NCI-H774 (cell line): ENCODE measurements at regions not wholly inside any gene's neighbourhood (a gene's known extent, or its start where the extent isn't known, plus 50 kb on each side); places are given as distances from the start of the nearest gene placed in this dataset.

Experiments used
- DNase-seq: peaks from one replicate; lab custom pipeline; 2025; lab: John Stamatoyannopoulos, UW

DNA sequence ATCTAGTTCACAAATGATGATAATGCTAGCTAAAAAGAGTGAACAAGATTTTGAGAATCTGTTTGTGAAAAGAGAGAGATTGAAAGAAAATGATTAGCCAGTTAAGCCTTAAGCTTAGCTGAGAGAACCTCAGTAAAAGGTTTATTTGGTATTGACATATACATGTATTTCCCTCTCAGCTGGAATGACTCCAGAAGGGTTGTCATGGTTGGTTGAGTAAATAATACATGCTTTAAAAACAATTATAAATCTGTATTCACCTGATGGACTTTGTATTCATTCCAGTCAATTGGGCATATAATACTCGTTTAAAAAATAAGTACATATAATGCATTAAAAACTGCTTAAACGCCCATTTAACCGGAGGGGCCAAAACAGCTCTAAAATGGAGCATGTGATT, 181.4 kb downstream of the GRB14 start:
- no peak for DNase-seq

DNA sequence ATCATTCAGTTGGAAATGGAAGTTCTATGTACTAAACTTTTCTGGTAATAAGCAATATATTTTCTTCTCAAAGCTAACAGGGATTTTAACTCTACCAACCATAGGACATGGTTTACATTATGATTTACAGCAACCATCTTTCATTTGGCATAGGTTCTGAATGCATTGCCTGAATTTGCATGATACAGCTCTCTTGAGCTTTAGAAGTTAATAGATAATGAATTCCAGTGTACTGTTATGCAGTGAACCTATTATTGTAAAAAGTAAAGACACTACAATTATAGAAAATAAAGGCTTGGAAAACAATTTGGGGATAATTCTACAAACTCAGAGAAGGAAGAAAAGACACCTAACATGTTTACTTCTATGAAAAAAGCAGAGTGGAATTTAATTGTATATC, 182.0 kb downstream of the GRB14 start:
- DNase-seq, result no peak

DNA sequence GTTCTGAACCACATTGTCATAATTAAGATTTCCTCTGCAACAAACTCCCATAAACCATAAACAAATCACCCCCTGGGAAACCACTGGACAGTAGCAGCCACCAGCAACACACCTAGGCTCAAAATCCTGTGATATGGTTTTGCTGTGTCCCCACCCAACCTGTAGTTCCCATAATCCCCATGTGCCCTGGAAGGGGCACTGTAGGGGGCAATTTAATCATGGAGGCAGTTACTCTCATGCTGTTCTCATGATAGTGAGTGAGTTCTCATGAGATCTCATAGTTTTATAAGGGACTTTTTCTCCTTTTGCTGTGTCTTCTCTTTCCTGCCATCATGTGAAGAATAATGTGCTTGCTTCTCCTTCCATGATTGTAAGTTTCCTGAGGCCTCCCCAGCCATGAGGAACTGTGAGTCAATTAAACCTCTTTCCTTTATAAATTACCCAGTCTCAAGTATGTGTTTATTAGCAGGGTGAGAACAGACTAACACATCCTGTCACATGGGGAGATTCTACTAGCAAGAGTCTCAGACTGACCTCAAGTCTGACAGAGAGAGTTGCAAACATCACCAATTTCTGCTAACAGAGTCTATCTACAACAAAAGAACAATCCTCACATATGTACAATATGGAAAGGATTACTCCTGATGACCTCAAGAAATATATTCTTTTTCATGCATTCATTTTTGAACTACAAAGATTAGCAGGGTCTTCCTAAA, 182.6 kb downstream of the GRB14 start:
- DNase-seq, result no peak

DNA sequence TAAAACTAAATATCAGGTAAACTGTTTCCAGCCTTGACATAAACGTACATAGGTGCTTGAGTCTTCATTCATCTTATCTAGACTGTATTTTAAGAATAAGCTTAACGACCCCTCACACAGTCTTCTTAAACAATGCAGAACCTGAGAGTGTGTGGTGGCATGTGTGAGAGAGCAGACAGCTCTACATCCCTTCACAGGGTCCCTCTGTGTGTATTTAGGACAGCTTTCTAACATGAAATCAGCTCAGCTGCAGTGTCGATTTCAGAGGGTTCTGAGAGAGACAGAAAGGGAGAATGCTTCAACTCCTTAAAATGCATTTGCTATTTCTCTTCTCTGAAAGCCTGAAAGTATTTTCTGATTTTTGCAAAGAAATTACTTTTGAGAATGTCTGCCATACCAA, 185.2 kb downstream of the GRB14 start:
- DNase-seq, result no peak

DNA sequence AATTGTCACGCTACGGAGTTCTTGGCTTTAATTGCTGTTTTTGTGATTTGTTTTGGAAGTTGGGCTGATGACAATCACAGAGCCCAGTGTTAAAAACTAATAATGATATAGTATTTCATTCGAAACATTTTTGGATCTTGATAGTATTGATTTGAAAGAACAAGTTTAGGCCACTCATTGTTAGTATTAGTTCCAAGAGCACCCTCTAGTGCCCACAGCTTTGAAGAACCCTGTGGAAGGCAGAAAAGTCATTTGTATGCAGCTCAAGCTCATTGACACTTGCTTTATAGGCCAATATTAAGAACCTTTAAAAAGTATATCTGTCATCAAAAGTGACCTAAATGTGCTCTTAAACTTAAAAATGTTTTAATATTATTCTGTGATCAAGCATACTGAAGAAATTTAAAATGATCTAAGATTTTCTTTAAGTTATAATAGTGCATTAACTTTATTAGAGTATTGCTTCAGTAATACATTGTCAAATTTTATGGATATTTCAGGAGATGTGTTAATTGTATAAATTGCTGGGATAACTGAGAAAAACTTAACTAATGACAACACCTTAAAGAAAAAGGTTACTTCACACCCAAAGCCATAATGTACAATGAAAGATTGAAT, 191.0 kb downstream of the GRB14 start:
- DNase-seq, result peak; percentile 53

DNA sequence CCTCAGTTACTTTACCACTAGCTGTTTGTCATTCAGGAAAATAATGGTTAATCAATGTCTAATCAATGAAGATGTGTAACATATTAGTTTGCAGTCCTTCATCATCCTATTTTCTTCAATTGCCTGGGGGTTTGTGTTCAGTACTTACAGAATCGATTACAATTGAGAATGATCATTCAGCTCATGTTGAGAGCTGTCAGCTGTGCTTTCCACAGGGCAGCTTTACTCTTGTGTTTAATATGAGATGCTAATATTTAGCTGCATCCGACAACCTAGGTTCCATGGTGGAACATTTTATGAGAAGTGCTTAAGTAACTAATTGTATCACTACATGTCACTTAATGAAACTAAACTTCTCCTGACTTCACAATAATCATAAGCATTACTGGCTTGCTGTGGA, 191.9 kb downstream of the GRB14 start:
- DNase-seq, result no peak

DNA sequence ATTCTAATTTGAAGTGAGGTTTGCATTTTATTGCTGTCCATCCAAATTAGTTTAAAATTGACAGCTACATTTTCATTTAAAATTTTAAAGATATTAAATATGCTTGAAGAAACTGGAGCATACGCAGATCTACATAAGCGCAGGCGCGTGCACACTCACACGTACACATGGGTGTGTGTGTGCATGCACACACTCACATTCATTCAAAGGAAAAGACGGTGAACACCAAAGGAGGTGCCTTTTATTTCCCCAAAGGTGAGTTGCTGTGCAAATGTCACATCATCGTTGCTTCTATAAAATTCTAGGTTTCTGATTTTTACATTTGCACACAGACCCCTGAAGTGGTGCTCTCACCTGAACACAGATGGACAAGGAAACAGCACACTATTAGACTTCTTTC, 194.2 kb downstream of the GRB14 start:
- DNase-seq, result no peak

DNA sequence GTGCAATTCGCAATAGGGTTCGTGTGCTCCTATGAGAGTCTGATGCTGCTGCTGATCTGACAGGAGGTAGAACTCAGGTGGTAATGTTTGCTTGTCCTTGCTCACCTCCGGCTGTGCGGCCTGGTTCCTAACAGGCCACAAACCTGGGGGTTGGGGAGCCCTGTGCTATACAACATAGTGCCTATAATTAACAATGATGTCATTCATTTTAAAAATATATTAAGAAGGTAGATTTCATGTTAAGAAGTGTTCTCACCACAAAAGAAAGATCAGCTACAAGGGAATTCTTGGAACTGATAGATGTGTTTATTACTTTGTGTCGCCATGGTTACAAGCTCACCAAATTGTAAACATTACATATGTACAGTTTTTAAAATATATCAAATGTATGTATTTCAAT, 200.5 kb downstream of the GRB14 start:
- no peak for DNase-seq

DNA sequence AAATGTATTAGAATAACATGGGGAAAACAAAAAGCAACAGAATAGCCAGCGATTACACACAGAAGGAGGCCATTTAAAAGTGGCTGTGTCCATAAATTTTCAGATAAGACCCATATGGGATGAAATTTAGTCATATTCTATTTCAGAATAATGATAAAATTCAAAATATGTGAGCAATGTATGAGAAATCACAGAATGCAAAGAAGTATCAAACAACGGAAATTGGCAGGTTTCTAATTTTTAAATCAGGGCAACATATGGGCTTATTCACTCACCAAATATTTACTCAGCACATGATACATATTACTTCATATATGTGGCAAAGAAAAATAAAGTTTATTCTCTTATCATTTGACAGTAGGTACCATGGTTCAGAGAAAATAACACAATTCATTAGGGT, 208.5 kb downstream of the GRB14 start:
- no peak for DNase-seq

DNA sequence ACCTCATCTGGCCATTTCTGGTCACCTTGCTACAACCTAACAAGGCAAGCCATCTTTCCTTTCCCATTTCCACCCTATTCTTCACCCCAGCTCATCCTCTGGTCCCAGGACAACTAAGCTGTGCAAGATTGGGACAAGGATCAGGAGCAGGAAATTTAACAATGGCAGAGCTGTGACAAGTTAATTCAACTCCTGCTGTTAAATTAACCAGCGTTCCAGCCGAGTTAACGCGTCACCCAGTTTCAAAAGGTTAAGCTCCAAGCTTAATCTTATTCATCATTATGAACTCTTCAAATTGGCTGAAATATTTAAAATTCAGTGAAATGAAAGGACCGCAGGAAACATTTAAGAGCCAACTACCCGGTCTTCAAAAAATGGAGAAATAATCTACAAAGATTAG, 231.9 kb downstream of the GRB14 start:
- DNase-seq, result no peak

DNA sequence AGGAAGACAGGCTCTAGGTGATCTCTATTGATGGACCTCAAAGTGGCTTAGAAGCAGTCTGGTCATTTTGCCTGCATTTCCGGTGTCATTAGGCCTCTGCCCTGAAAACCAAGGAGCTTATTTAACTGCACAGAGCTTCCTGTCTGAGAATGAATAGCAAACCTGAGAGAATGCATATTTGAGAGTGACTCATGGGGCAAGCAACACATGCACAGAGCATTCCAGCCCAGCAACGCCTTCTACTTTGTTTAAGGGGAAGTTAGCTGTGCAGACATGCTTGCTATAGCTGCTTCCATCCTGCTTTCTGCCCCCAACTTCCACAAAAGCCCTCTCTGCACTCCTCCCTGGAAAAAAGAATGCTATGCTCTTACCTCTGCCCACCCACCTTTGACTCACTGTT, 232.8 kb downstream of the GRB14 start:
- no peak for DNase-seq

DNA sequence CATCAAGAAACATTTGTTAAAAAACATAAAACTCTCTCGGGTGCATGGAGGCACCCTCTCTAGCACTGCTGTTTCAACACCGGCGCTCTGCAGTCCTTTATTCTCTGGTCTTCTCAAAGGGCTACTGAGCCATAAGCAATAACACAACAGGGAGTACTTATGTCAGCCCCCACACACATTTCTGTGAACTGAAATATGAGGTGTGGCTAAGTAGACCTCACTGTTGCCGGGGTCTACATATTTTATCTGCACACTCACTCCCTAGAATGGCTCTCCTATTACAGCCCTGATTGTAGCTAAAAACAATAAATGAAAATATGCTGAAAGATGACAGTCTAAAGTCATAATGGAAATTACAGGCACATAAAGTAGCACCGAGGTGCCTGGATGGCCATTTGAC, 235.1 kb downstream of the GRB14 start:
- no peak for DNase-seq

DNA sequence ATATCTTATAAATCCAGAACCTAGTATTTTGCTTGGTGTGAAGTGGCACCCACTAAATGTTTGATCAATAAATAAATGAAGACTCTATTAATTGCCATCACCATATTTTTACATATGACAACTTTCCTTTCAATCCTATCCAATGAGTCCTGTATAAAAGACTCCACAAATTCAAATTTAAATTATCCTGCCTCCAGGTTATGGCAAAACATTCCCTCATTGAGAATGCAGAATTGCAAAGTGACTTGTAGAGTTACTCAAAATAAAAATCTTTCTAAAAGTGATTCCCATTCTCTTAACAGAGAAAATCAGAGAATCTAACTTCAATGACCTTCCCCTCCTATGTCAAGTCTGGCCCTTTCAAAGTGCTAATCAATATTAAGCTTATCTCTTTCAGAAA, 236.8 kb downstream of the GRB14 start:
- no peak for DNase-seq

DNA sequence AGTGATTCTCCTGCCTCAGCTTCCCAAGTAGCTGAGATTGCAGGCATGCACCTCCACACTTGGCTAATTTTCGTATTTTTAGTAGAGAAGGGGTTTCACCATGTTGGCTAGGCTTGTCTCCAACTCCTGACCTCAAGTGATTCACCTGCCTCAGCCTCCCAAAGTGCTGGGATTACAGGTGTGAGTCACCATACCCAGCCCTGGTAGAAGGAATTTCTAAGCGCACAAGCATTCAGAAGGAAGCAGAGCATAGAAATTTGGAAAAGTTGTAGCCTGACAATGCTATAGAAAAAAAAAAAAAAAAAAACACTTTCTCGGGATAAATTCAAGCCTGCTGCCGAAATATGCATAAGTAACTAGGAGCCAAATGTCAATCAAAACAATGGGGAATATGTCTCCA, 249.4 kb downstream of the GRB14 start:
- no peak for DNase-seq

DNA sequence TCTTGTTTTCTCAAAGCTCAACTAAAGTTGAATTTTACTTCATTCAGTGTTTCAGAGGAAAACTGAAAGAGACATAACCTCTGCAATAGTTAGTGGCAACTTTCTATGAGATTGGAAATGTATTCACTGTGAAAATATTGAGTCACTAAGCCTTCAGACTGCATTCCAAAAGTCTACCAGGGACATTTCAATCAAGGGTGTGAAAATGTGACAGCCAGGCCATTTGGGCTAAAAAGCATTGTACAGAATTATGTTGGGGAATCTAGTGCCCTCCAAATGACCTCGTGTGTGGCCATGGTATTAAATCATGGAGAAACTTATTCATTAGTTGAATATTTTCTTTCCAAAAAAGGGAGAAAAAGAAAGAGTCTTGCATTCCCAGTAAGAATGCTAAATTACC, 251.9 kb downstream of the GRB14 start:
- DNase-seq, result no peak

DNA sequence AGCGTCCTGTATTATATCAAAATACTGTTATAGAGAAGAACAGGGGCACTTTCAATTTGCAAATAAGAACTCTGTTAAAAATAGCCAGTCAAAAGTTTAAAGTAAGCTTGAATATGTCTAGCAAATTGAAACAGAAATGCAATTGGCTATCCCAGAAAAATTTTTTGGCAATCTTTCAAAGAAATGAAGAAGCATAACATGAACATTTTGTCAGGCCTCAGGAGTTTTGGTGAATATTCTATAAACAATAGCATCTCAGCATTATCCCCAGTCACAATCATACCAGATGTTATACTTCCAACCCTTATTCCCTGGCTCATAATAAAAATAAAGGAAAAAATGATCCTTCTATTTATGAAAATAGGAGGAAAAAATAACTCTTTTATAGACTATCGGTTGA, 252.4 kb downstream of the GRB14 start:
- DNase-seq, result no peak

DNA sequence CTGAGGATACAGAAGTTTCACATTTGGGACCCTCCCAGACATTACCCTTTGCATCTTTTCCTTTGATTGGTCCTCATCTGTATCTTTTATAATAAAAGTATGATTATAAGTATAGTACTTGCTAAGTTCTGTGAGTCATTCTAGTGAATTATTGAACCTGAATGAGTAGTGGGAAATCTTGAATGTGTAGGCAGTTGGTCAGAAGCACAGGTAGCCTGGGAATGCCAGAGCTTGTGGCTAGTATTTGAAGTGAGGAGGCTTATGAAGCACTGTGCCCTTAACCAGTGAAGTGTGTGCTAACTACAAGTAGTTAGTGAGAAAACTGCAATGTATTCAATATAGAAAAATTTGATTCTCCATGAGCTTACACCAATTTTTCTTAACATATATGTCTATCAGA, 257.6 kb downstream of the GRB14 start:
- DNase-seq, result no peak

DNA sequence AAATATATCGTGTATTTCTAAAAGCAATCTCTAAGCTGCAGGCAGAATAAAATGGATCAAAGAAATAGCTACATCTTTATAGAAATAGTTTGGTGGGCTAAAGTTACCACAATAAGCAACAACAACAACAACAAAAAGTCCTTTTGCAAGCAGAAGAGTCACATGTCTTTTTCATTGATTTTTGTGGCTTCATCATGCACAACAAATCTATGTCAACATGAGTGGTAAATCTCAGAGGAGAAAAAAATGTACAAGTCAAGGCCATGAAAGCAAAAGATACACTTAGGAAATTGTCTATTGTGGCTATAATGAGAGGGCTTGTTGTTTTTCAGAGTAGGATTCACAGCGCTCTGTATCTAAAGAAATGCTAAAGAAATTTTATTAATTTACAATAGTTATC, 269.7 kb downstream of the GRB14 start:
- DNase-seq, result no peak

DNA sequence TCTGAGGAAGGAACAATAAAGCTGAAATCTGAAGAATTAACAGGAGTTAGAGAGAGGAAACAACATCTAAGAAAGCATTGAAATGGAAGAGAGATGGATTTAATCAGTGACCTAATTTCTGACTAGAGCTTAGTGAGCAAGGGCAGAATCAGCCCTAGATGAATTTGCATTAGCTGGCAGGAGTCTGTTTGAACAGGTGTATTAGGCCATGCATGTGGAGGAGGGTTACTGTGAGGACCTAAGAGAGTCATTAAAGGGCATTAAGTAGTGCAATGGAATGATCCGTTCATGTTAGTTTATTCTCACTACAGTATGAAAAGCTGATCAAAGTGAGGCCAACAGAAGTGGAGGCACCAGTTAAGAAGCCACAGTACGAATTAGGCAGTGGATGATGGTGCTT, 285.3 kb downstream of the GRB14 start:
- DNase-seq, result peak; percentile 78

DNA sequence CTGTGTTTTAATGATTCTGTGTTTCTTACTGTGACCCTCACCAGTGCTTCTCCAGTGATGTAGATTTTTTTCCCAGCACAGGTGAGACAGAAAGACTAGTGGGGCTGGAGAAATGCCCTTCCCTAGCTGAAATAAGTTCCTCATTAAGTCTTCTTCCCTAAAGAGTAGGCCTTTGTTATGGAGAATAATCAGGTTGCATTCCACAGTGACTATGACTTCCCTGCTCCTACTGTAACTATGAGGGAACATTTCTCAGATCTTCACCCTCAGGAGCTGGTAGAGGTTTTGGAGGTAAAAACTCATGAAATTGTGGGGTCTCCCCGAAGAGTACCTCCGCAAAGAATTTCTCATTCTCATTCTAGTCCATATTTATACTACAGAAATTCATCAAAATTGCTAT, 286.2 kb downstream of the GRB14 start:
- no peak for DNase-seq

DNA sequence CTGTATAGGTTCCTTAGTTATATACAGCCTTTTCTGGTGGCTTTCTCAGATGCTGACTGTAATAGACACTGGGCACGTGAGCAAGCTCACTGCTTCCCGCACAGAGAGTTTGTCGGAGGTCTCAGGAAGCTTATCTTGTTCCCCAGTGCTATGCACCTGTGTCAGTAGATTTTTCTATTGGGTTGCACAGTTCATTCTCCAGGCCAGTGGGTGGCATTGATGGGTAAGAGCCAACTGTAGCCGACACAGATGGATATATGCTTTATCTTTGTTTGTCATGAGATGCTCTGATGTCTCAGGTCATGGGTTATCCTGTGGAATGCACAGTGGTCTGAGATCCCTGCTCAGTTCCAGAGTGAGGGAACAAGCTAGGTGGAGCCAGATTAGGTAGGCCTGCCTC, 293.0 kb downstream of the GRB14 start:
- DNase-seq, result no peak

DNA sequence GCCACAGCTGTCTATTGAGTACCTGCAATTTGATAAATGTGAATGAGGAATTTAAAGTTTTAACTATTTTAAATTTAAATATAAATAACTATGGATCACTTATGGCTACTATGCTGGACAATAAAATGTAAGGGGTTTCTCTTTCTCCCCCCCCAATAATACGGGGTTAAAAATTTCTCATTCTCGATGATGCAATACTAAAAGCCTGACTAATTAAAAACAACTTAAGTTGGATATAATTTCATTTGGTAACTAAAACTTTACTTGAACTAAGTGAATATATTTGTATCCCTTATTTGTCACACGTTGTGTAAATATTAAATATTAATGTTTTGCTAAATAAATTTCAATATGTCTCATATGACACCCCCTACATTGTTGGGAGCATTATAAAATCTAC, 297.3 kb downstream of the GRB14 start:
- DNase-seq, result no peak

DNA sequence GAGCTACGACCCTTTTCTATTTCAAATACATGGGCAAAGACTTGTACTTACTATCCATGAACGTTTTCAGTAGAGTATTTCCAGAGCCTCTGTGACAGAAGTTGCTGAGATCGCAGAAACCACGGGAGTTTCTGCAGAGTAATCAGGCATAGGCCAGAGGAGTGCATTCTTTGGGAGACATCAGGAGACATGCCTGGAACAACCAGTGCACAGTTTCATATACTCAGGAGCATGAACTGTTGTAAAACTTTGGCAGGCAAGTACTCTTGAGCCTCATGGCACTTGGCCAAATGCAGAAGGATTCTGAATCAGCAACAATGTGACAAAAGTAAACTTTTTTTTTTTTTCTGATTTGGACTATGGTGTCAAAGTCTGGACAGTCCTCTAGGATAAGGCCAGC, 307.1 kb downstream of the GRB14 start:
- peak; percentile 14 for DNase-seq

DNA sequence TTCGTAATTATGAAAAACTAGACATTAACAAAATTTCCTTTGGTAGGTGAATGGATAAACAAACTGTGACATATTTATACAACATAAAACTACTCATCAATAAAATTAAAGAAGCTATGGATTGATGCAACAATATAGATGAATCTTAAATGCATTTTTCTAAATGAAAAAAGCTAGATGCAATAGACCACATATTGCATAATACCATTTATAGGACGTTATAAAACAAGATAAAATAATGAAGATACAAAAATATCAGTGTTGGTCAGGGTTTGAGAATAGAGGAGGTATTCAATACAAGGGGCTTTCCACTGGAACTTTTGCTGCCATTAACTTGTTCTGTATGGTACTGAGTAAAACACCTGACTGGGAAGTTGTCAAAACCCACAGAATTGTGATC, 314.4 kb downstream of the GRB14 start:
- DNase-seq, result no peak
